ENCODE measurements at regions not wholly inside any gene's neighbourhood (a gene's known extent, or its start where the extent isn't known, plus 50 kb on each side); places are given as distances from the start of the nearest gene placed in this dataset.

DNA sequence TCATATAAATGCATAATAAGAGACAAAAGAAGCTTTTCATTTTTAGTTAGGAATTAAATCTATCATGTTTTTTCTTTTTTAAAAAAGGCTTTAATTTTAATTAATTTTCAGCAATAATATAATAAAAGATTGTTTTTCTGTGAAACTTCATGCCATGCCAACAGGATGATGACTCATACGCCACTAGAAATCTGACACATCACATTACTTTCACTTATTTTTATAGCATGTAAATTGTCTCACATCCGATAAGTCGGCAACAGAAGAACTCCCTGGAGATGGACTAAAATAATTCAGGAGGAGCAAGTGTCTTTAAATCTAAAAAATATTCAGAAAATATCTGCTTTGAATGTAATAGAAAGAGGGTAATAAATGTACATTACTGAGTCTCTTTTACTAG is 1024.2 kb upstream of the ACVR2A start:
- TF ChIP-seq POLR2A (IDR thresholded peaks at IDR 0.05), result no peak
- no peaks in the 10 kb centered on the region for H3K4me1 ChIP-seq (replicated peaks in 1 of 2)
- DNase-seq, result no peak
- H3K4me3 ChIP-seq, result no peak overlapping the region
- 71 to 83% (median 73%) methylated on average over 3 of the region's 3 CpGs for WGBS, 4 donors
- intact Hi-C loops (cut with DNase I), result no loop called here
- no peaks in the 10 kb centered on the region for H3K27me3 ChIP-seq
- no peaks in the 10 kb centered on the region for H3K9me3 ChIP-seq (replicated peaks in 1 of 3)
- no peak overlapping the region for H3K27ac ChIP-seq
- no peaks in the 10 kb centered on the region for H3K36me3 ChIP-seq (replicated peaks in 1 of 2)

DNA sequence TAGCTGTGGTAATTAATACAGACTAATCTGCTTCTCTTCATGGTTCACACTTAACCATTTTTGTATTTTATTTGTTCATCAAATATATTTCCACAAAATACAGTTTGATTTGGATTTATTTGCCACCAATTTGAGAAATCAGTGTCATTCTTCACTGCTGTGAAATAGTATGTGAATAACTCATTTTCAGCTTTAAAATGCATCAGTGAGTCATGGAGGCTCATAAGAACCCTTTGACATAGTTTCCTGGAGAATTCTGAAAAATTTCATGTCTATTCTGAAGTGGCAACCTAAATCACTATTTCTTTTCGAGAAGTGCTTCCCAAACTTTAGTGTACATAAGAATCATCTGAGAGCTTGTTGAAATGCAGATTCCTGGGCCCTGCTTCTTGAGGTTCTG is 1026.7 kb upstream of the ACVR2A start:
- no peak for DNase-seq
- no peaks in the 10 kb centered on the region for H3K36me3 ChIP-seq (replicated peaks in 1 of 2)
- H3K27ac ChIP-seq, result no peak overlapping the region
- intact Hi-C loops (cut with DNase I), result no loop called here
- WGBS, 4 donors, result 39 to 67% (median 67%) methylated on average over 1 of the region's 1 CpG
- no peaks in the 10 kb centered on the region for H3K9me3 ChIP-seq (replicated peaks in 1 of 3)
- H3K4me3 ChIP-seq, result no peak overlapping the region
- H3K4me1 ChIP-seq (replicated peaks in 1 of 2), result no peaks in the 10 kb centered on the region
- no peak for TF ChIP-seq POLR2A (IDR thresholded peaks at IDR 0.05)
- TF ChIP-seq, protein P1, sequence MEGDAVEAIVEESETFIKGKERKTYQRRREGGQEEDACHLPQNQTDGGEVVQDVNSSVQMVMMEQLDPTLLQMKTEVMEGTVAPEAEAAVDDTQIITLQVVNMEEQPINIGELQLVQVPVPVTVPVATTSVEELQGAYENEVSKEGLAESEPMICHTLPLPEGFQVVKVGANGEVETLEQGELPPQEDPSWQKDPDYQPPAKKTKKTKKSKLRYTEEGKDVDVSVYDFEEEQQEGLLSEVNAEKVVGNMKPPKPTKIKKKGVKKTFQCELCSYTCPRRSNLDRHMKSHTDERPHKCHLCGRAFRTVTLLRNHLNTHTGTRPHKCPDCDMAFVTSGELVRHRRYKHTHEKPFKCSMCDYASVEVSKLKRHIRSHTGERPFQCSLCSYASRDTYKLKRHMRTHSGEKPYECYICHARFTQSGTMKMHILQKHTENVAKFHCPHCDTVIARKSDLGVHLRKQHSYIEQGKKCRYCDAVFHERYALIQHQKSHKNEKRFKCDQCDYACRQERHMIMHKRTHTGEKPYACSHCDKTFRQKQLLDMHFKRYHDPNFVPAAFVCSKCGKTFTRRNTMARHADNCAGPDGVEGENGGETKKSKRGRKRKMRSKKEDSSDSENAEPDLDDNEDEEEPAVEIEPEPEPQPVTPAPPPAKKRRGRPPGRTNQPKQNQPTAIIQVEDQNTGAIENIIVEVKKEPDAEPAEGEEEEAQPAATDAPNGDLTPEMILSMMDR (IDR thresholded peaks at IDR 0.05), result no peak
- no peaks in the 10 kb centered on the region for H3K27me3 ChIP-seq

DNA sequence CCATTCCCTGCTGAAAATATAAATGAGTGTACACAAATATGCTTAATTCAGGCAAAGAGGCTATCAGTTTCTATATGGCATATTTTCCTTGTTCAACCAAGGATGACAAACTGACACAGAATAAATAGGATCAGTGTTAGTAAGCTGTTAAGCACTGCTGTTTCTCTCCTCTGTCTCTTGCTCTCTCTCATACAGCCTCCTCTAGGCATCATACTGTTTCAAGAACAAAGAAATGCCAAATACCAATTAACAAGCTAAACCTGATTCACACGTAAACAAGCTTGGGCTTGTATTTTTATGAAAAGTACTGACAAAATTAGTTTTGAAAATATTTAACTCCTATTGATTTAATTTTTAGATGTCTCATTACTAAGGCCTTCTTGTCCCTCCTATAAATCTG is 1027.2 kb upstream of the ACVR2A start:
- no peak overlapping the region for H3K4me3 ChIP-seq
- intact Hi-C loops (cut with DNase I), result no loop called here
- no peaks in the 10 kb centered on the region for H3K9me3 ChIP-seq (replicated peaks in 1 of 3)
- H3K27me3 ChIP-seq, result no peaks in the 10 kb centered on the region
- no peak for DNase-seq
- 66 to 83% (median 78%) methylated on average over 1 of the region's 1 CpG for WGBS, 4 donors
- no peak overlapping the region for H3K27ac ChIP-seq
- TF ChIP-seq, protein P1 (IDR thresholded peaks at IDR 0.05), result no peak
- TF ChIP-seq POLR2A (IDR thresholded peaks at IDR 0.05), result no peak
- no peaks in the 10 kb centered on the region for H3K36me3 ChIP-seq (replicated peaks in 1 of 2)
- H3K4me1 ChIP-seq (replicated peaks in 1 of 2), result no peaks in the 10 kb centered on the region

DNA sequence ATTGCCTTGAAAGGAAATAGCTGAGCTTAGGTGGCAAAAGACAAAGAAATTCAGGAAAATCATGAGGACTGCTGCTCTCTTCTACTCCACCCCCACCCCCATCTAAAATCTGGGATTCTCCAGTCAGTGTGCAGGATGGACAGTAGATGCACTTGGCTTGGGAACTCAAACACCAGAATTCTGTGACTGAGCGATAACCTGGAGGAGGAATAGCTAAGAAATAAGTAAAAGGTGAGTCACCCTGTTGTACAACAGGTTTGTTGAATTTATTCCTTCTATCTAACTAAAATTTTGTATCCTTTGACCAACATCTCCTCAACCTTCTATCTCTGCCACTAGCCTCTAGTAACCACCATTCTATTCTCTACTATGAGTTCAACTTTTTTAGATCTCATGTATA is 1029.9 kb upstream of the ACVR2A start:
- intact Hi-C loops (cut with DNase I), result no loop called here
- no peak for TF ChIP-seq POLR2A (IDR thresholded peaks at IDR 0.05)
- TF ChIP-seq, protein P1 (IDR thresholded peaks at IDR 0.05), result no peak
- Histone ChIP-seq H3K36me3 (replicated peaks in 1 of 2) (no peaks in the 10 kb centered on the region), H3K27ac (no peak overlapping the region), H3K9me3 (replicated peaks in 1 of 3) (no peaks in the 10 kb centered on the region), H3K27me3 (no peaks in the 10 kb centered on the region), H3K4me3 (no peak overlapping the region), H3K4me1 (replicated peaks in 1 of 2) (no peaks in the 10 kb centered on the region)
- DNase-seq, result no peak
- WGBS, 4 donors, result 88 to 100% (median 95%) methylated on average over 1 of the region's 1 CpG

DNA sequence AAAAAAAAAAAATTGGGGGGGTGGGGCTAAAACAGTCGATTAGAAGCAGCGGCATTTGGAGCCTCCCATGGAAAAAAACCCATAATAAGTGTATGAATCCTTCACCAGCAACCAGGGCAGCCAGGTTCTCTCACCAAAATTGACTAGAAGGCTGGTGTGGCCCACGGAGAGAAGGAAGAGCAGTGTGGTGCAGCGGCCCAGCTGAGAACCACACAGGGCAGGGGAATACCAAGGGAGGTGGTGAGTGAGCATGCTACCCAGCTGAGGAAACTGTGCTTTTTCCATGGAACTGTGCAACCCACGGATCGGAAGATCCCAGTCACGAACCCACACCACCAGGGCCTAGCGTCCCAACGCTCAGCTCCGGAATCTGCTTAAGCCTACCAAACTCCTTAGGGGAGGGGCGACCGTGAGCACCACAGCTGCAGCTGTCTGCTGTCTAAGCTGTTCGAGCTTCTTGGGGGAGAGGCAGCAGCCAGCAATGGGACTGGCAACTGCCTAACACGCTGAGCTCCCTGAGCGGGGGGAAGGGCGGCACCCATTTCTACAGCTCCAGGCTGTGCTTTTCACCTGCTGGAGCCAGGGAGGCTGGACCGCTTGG is 1037.2 kb upstream of the ACVR2A start:
- Histone ChIP-seq H3K27ac (no peak overlapping the region), H3K4me1 (replicated peaks in 1 of 2) (no peaks in the 10 kb centered on the region), H3K9me3 (replicated peaks in 1 of 3) (no peaks in the 10 kb centered on the region), H3K36me3 (replicated peaks in 1 of 2) (no peaks in the 10 kb centered on the region), H3K27me3 (no peaks in the 10 kb centered on the region), H3K4me3 (no peak overlapping the region)
- intact Hi-C loops (cut with DNase I), result no loop called here
- TF ChIP-seq POLR2A (IDR thresholded peaks at IDR 0.05), result no peak
- TF ChIP-seq, protein P1 (IDR thresholded peaks at IDR 0.05), result no peak
- no peak for DNase-seq
- 85 to 90% (median 88%) methylated on average over 12 to 17 of the region's 17 CpGs for WGBS, 4 donors
